ENCODE measurements at regions not wholly inside any gene's neighbourhood (a gene's known extent, or its start where the extent isn't known, plus 50 kb on each side); places are given as distances from the start of the nearest gene placed in this dataset.

DNA sequence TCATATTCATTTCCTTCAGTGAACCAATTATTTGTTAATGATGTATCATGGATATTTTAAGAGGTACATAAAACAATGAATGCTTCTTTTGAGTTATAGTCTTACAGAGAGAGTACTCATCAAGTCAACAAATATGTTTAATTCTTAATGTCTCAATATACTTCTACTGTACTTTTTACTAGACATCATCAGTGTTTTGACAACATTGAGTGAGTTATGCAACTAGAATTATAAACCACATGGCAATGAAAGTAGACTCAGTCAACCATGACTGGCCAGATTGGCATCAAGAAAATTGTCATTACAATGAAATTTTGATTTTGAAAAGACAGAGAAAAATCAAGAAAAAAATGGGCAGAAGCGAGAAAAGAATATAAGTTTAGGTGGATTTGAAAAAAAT, 1248.1 kb upstream of the CDH18 start:
- TF ChIP-seq CTCF (IDR thresholded peaks at IDR 0.05) (no peak), POLR2A (IDR thresholded peaks at IDR 0.05) (no peak)

All from testis (tissue), 2 donors.